SK-N-SH treated with all-trans-retinoic acid at 6 μM for 48 hours (cell line): ENCODE measurements at regions not wholly inside any gene's neighbourhood (a gene's known extent, or its start where the extent isn't known, plus 50 kb on each side); places are given as distances from the start of the nearest gene placed in this dataset.

Experiments used
- ATAC-seq: fragments of 200-7000 bp; cut with Tn5 transposase; 3 replicates; pipeline ENCODE4 v1.9.1; 2020; ENCODE audit warnings: mild to moderate bottlenecking, moderate library complexity
- BACH2 ChIP-seq: fragments of 250-450 bp; sonication (Bioruptor Pico); IDR thresholded peaks from 2 replicates; pipeline ENCODE4 v1.9.0; 2021; ENCODE audit warnings: mild to moderate bottlenecking, borderline replicate concordance
- CREB5 ChIP-seq: fragments of 250-450 bp; sonication (Bioruptor Pico); IDR thresholded peaks from 2 replicates; pipeline ENCODE4 v1.5.1; 2020; ENCODE audit warnings: low read depth, mild to moderate bottlenecking, moderate library complexity
- CSDC2 ChIP-seq: fragments of 250-450 bp; sonication (Bioruptor Pico); IDR thresholded peaks from 2 replicates; pipeline ENCODE4 v1.5.0; 2020; ENCODE audit warnings: mild to moderate bottlenecking, moderate library complexity
- ESRRG ChIP-seq: fragments of 250-450 bp; sonication (Bioruptor Pico); IDR thresholded peaks from 2 replicates; pipeline ENCODE4 v1.6.1; 2021; ENCODE audit warnings: mild to moderate bottlenecking
- GLIS3 ChIP-seq: fragments of 250-450 bp; sonication (Bioruptor Pico); IDR thresholded peaks from 2 replicates; pipeline ENCODE4 v1.5.0; 2020; ENCODE audit warnings: mild to moderate bottlenecking, moderate library complexity
- ISL1 ChIP-seq: fragments of 250-450 bp; sonication (Bioruptor Pico); IDR thresholded peaks from 2 replicates; pipeline ENCODE4 v2.1.2; 2022; ENCODE audit warnings: mild to moderate bottlenecking, moderate library complexity
- OSR1 ChIP-seq: fragments of 250-450 bp; sonication (Bioruptor Pico); IDR thresholded peaks from 2 replicates; pipeline ENCODE4 v1.8.0; 2022; ENCODE audit warnings: moderate library complexity, mild to moderate bottlenecking, inconsistent platforms
- PATZ1 ChIP-seq: fragments of 250-450 bp; sonication (Bioruptor Pico); IDR thresholded peaks from 2 replicates; pipeline ENCODE4 v1.8.0; 2020; ENCODE audit warnings: mild to moderate bottlenecking, moderate library complexity, borderline replicate concordance
- PPARA ChIP-seq: fragments of 250-450 bp; sonication (Bioruptor Pico); IDR thresholded peaks from 2 replicates; pipeline ENCODE4 v1.5.0; 2020; ENCODE audit warnings: mild to moderate bottlenecking, borderline replicate concordance
- RARB ChIP-seq: fragments of 250-450 bp; sonication (Bioruptor Pico); IDR thresholded peaks from 2 replicates; pipeline ENCODE4 v1.8.0; 2021; ENCODE audit warnings: mild to moderate bottlenecking, moderate library complexity
- SNAI2 ChIP-seq: fragments of 250-450 bp; sonication (Bioruptor Pico); IDR thresholded peaks from 2 replicates; pipeline ENCODE4 v1.5.0; 2020; ENCODE audit warnings: mild to moderate bottlenecking, moderate library complexity
- TCF4 ChIP-seq: fragments of 250-450 bp; sonication (Bioruptor Pico); IDR thresholded peaks from 2 replicates; pipeline ENCODE4 v1.8.0; 2021; ENCODE audit warnings: mild to moderate bottlenecking, moderate library complexity, borderline replicate concordance
- TOX ChIP-seq: fragments of 250-450 bp; sonication (Bioruptor Pico); IDR thresholded peaks from 2 replicates; pipeline ENCODE4 v1.8.0; 2021; ENCODE audit warnings: mild to moderate bottlenecking, moderate library complexity, borderline replicate concordance
- TSHZ2 ChIP-seq: fragments of 250-450 bp; sonication (Bioruptor Pico); IDR thresholded peaks from 2 replicates; pipeline ENCODE4 v1.5.0; 2020; ENCODE audit warnings: mild to moderate bottlenecking, moderate library complexity
- ZC3H10 ChIP-seq: fragments of 250-450 bp; sonication (Bioruptor Pico); IDR thresholded peaks from 2 replicates; pipeline ENCODE4 v1.5.1; 2021; ENCODE audit warnings: mild to moderate bottlenecking, moderate library complexity
- ZFP3 ChIP-seq: fragments of 250-450 bp; sonication (Bioruptor Pico); IDR thresholded peaks from 2 replicates; pipeline ENCODE4 v1.5.0; 2020; ENCODE audit warnings: mild to moderate bottlenecking, moderate library complexity
- ZFP30 ChIP-seq: fragments of 450-650 bp; formaldehyde crosslinking; IDR thresholded peaks from 2 replicates; pipeline ENCODE4 v1.5.0; 2022; ENCODE audit warnings: mild to moderate bottlenecking, moderate library complexity
- ZNF565 ChIP-seq: fragments of 450-650 bp; formaldehyde crosslinking; conservative IDR thresholded peaks from 2 replicates; pipeline ENCODE4 v1.5.0; 2020; ENCODE audit warnings: low read depth, mild to moderate bottlenecking, moderate library complexity
- ZNF70 ChIP-seq: fragments of 450-650 bp; formaldehyde crosslinking; IDR thresholded peaks from 2 replicates; pipeline ENCODE4 v1.5.0; 2020; ENCODE audit warnings: mild to moderate bottlenecking, moderate library complexity
- ZNF8 ChIP-seq: fragments of 450-650 bp; formaldehyde crosslinking; IDR thresholded peaks from 2 replicates; pipeline ENCODE4 v1.5.0; 2020; ENCODE audit warnings: mild to moderate bottlenecking, moderate library complexity

GRCh38 chr5:4634342-4634741, 505.8 kb upstream of the ADAMTS16 start:
- TF ChIP-seq GLIS3: no peak
- no peak for TF ChIP-seq SNAI2
- no peak for TF ChIP-seq ISL1 (CRISPR knock-in tag)
- no peak for ATAC-seq

GRCh38 chr5:4636378-4636777, 503.8 kb upstream of the ADAMTS16 start:
- no peak for TF ChIP-seq ZFP30 (CRISPR knock-in tag)
- no peak for ATAC-seq

- no peak for ATAC-seq
- TF ChIP-seq CREB5 (no peak), ZFP3 (CRISPR knock-in tag) (no peak), ZNF565 (CRISPR knock-in tag) (no peak), SNAI2 (no peak), PATZ1 (CRISPR knock-in tag) (no peak), TCF4 (CRISPR knock-in tag) (no peak), OSR1 (CRISPR knock-in tag) (no peak), RARB (CRISPR knock-in tag) (no peak), ISL1 (CRISPR knock-in tag) (no peak), TOX (CRISPR knock-in tag) (no peak), BACH2 (CRISPR knock-in tag) (no peak), PPARA (no peak), ZNF70 (CRISPR knock-in tag) (no peak), ZFP30 (CRISPR knock-in tag) (no peak), ZNF8 (no peak), TSHZ2 (CRISPR knock-in tag) (no peak)
Measured at GRCh38 chr5:4639946-4640345, 500.2 kb upstream of the ADAMTS16 start.

- TF ChIP-seq GLIS3 (no peak), TSHZ2 (CRISPR knock-in tag) (no peak), ZNF8 (no peak), RARB (CRISPR knock-in tag) (no peak), SNAI2 (no peak), ZC3H10 (CRISPR knock-in tag) (no peak), ESRRG (no peak), OSR1 (CRISPR knock-in tag) (no peak), ZFP3 (CRISPR knock-in tag) (no peak), ZNF70 (CRISPR knock-in tag) (no peak), TOX (CRISPR knock-in tag) (no peak), ISL1 (CRISPR knock-in tag) (no peak), CSDC2 (no peak), ZFP30 (CRISPR knock-in tag) (no peak), CREB5 (no peak), TCF4 (CRISPR knock-in tag) (no peak), PPARA (no peak)
- ATAC-seq: no peak
Measured at GRCh38 chr5:4640795-4641194, 499.3 kb upstream of the ADAMTS16 start.
